IMR-90 (cell line): ENCODE measurements at regions not wholly inside any gene's neighbourhood (a gene's known extent, or its start where the extent isn't known, plus 50 kb on each side); places are given as distances from the start of the nearest gene placed in this dataset.
A peak's percentile ranks its signal among the peaks of the same experiment; 100 is the strongest.

Experiments used
- ATAC-seq: fragments of 200-7000 bp; cut with Tn5 transposase; 2 replicates; pipeline ENCODE4 v1.9.1; 2020; ENCODE audit warnings: low read depth, mild to moderate bottlenecking, moderate library complexity
- BruUV-seq: library from RNA; stranded (reverse); fragments of 400-500 nt; replicated peaks from 2 replicates; lab custom pipeline; 2021; lab: Mats Ljungman, UMichigan
- CTCF ChIA-PET: fragments of 300-600 bp; formaldehyde crosslinking; extraction: SDS; loops from one replicate; lab custom pipeline; 2021; ENCODE audit warnings: antibody characterized with exemption; lab: Yijun Ruan, JAX
- POLR2A ChIA-PET: fragments of 300-600 bp; sonication (Branson Sonifier 250); formaldehyde crosslinking; loops from one replicate; lab custom pipeline; 2022; ENCODE audit warnings: antibody characterized with exemption; ENCODE audit not compliant: unreplicated experiment; lab: Charles Lee
- DNase-seq: peaks from one replicate; pipeline ENCODE4 v3.0.0; 2013
- H2AFZ ChIP-seq: replicated peaks from 2 replicates; pipeline ENCODE3; 2013; ENCODE audit warnings: low read length, mild to moderate bottlenecking; ENCODE audit not compliant: poor library complexity
- H2AK5ac ChIP-seq: 2 replicates; pipeline ENCODE4 v1.6.1; 2013; ENCODE audit warnings: low read depth, low read length, inconsistent platforms
- H2AK9ac ChIP-seq: replicated peaks from 2 replicates; pipeline ENCODE3; 2013; ENCODE audit warnings: mild to moderate bottlenecking, low read depth, low read length, moderate library complexity; ENCODE audit not compliant: poor library complexity
- H2BK120ac ChIP-seq: 2 replicates; pipeline ENCODE4 v1.6.1; 2013; ENCODE audit warnings: low read depth, low read length, inconsistent platforms
- H2BK15ac ChIP-seq: 3 replicates; pipeline ENCODE4 v1.6.1; 2013; ENCODE audit warnings: low read depth, low read length, inconsistent platforms
- H2BK20ac ChIP-seq: 2 replicates; pipeline ENCODE4 v1.6.1; 2013; ENCODE audit warnings: low read depth, mild to moderate bottlenecking, inconsistent platforms, low read length, moderate library complexity
- H2BK5ac ChIP-seq: 2 replicates; pipeline ENCODE4 v1.6.1; 2013; ENCODE audit warnings: mild to moderate bottlenecking, low read depth, low read length, inconsistent platforms; ENCODE audit not compliant: poor library complexity, severe bottlenecking
- H3K14ac ChIP-seq: replicated peaks from 2 replicates; pipeline ENCODE4 v1.6.1; 2013; ENCODE audit warnings: low read depth, low read length, inconsistent platforms
- H3K18ac ChIP-seq: 2 replicates; pipeline ENCODE4 v1.6.1; 2013; ENCODE audit warnings: low read depth, low read length, control low read depth
- H3K23ac ChIP-seq: 2 replicates; pipeline ENCODE4 v1.6.1; 2013; ENCODE audit warnings: low read depth, low read length, inconsistent platforms
- H3K27ac ChIP-seq: 2 replicates; pipeline ENCODE4 v1.5.1; 2013; ENCODE audit warnings: mild to moderate bottlenecking, control low read depth, low read length; ENCODE audit not compliant: insufficient read depth
- H3K27me3 ChIP-seq: 2 replicates; pipeline ENCODE4 v1.6.1; 2013; ENCODE audit warnings: low read length; ENCODE audit not compliant: control insufficient read depth, insufficient read depth
- H3K36me3 ChIP-seq: 2 replicates; pipeline ENCODE4 v1.6.1; 2013; ENCODE audit warnings: low read length, mixed read lengths; ENCODE audit not compliant: control insufficient read depth, insufficient read depth
- H3K4ac ChIP-seq: 2 replicates; pipeline ENCODE4 v1.6.1; 2013; ENCODE audit warnings: low read depth, low read length, inconsistent platforms
- H3K4me1 ChIP-seq: 2 replicates; pipeline ENCODE4 v1.6.1; 2013; ENCODE audit warnings: low read length, mixed read lengths; ENCODE audit not compliant: control insufficient read depth, insufficient read depth
- H3K4me2 ChIP-seq: 2 replicates; pipeline ENCODE4 v1.6.1; 2013; ENCODE audit warnings: low read depth, mild to moderate bottlenecking, control low read depth, low read length, moderate library complexity
- H3K4me3 ChIP-seq: 2 replicates; pipeline ENCODE4 v1.5.1; 2013; ENCODE audit warnings: low read depth, mild to moderate bottlenecking, control low read depth, low read length, moderate library complexity; ENCODE audit not compliant: insufficient read depth
- H3K56ac ChIP-seq: 2 replicates; pipeline ENCODE4 v1.6.1; 2013; ENCODE audit warnings: low read length, inconsistent platforms; ENCODE audit not compliant: insufficient read depth; ENCODE audit errors: extremely low read depth
- H3K79me1 ChIP-seq, 2 experiments: 2 replicates each; pipeline ENCODE4 v1.6.1; 2013; ENCODE audit warnings: low read length in 2 of 2, inconsistent platforms in 1 of 2, low read depth in 1 of 2
- H3K9ac ChIP-seq: 2 replicates; pipeline ENCODE4 v1.6.1; 2013; ENCODE audit warnings: low read depth, low read length, control low read depth
- H3K9me1 ChIP-seq: 2 replicates; pipeline ENCODE4 v1.6.1; 2013; ENCODE audit warnings: low read length, inconsistent platforms; ENCODE audit not compliant: insufficient read depth
- H3K9me3 ChIP-seq: 2 replicates; pipeline ENCODE4 v1.6.1; 2013; ENCODE audit warnings: low read length; ENCODE audit not compliant: control insufficient read depth, insufficient read depth
- H4K20me1 ChIP-seq: 2 replicates; pipeline ENCODE4 v1.6.1; 2013; ENCODE audit warnings: low read length, inconsistent platforms; ENCODE audit not compliant: insufficient read depth
- H4K5ac ChIP-seq: 2 replicates; pipeline ENCODE4 v1.6.1; 2013; ENCODE audit warnings: mild to moderate bottlenecking, low read depth, low read length, control low read depth
- H4K8ac ChIP-seq, 2 experiments: 2 replicates each; pipeline ENCODE4 v1.6.1; 2013; ENCODE audit warnings: low read depth in 2 of 2, low read length in 2 of 2, control low read depth in 1 of 2, inconsistent platforms in 1 of 2
- H4K91ac ChIP-seq: 2 replicates; pipeline ENCODE4 v1.6.1; 2013; ENCODE audit warnings: low read depth, low read length, inconsistent platforms; ENCODE audit not compliant: insufficient read depth
- BHLHE40 ChIP-seq: fragments of 150-350 bp; IDR thresholded peaks from 2 replicates; pipeline ENCODE4 v1.6.1; 2016; ENCODE audit warnings: mild to moderate bottlenecking, low read depth, low read length
- ELK1 ChIP-seq: fragments of 150-350 bp; IDR thresholded peaks from 2 replicates; pipeline ENCODE4 v1.6.1; 2016; ENCODE audit warnings: low read depth, mild to moderate bottlenecking, low read length, moderate library complexity, borderline replicate concordance
- MXI1 ChIP-seq: IDR thresholded peaks from 2 replicates; pipeline ENCODE4 v1.6.1; 2012; ENCODE audit warnings: low read depth, mild to moderate bottlenecking, low read length, moderate library complexity, borderline replicate concordance
- NFE2L2 ChIP-seq: fragments of 150-350 bp; IDR thresholded peaks from 2 replicates; pipeline ENCODE4 v1.6.1; 2016; ENCODE audit warnings: low read depth, mild to moderate bottlenecking, low read length
- POLR2A ChIP-seq: IDR thresholded peaks from 2 replicates; pipeline ENCODE4 v1.6.1; 2012; ENCODE audit warnings: mild to moderate bottlenecking, low read depth, low read length
- RAD21 ChIP-seq: IDR thresholded peaks from 2 replicates; pipeline ENCODE4 v1.6.1; 2012; ENCODE audit warnings: low read length, improper control_type of control experiment
- RFX5 ChIP-seq: IDR thresholded peaks from 2 replicates; pipeline ENCODE4 v1.8.0; 2012; ENCODE audit warnings: low read depth, mild to moderate bottlenecking, low read length, moderate library complexity
- USF2 ChIP-seq: fragments of 150-350 bp; IDR thresholded peaks from 2 replicates; pipeline ENCODE4 v1.6.1; 2017; ENCODE audit warnings: mild to moderate bottlenecking, antibody characterized with exemption, low read length, low read depth
- WGBS, 2 experiments: methylation state at CpG; one replicate each; pipeline versions ENCODE4 v1.1.5 to v1.1.7; 2013; ENCODE audit warnings: missing lambda C conversion rate in 2 of 2; ENCODE audit not compliant: insufficient read length in 1 of 2; ENCODE audit errors: extremely low coverage in 2 of 2; 5-methylcytosine and 5-hydroxymethylcytosine counted together
- dilution Hi-C: fragments of 300-500 bp; cut with HindIII; formaldehyde crosslinking; loops from one replicate; pipeline ENCODE4 v1.14.3; 2018; ENCODE audit warnings: low sequenced_read_pairs; ENCODE audit not compliant: unreplicated experiment
- in situ Hi-C: fragments of 300-500 bp; cut with MboI; formaldehyde crosslinking; loops from 3 replicates; pipeline ENCODE4 v1.14.3; 2019; ENCODE audit warnings: low sequenced_read_pairs, inconsistent platforms, mixed read lengths
- intact Hi-C: fragments of 100-400 bp; cut with micrococcal nuclease; formaldehyde crosslinking; loops from 2 replicates; pipeline ENCODE4 v1.10.0; 2022

- WGBS, 2 experiments, result 100% methylated on average over 1 of the region's 5 CpGs; no CpG with 5 or more reads in 1 of the 2 experiments
Observed at GRCh38 chr9:16347886-16348285, 522.6 kb downstream of the BNC2 start.

More at GRCh38 chr9:16347886-16348285, 522.6 kb downstream of the BNC2 start:
- no peak overlapping the region for H2AFZ ChIP-seq
- H2BK120ac ChIP-seq, result no peak overlapping the region
- dilution Hi-C loops (no loop called here), intact Hi-C loops (no loop called here), in situ Hi-C loops (no loop called here)
- no peaks in the 10 kb centered on the region for H3K36me3 ChIP-seq
- H3K4me3 ChIP-seq, result no peak overlapping the region
- H3K23ac ChIP-seq, result no peak overlapping the region
- BruUV-seq, result no TSS peak
- H3K14ac ChIP-seq, result no peak overlapping the region
- H3K9ac ChIP-seq, result no peak overlapping the region
- no peaks in the 10 kb centered on the region for H3K9me3 ChIP-seq
- ChIA-PET POLR2A (no interaction called here), CTCF (no interaction called here)
- no peak overlapping the region for H3K56ac ChIP-seq
- no peak overlapping the region for H3K27ac ChIP-seq
- peaks cover 3% of the 10 kb centered on the region; the same call in 1 of the 2 replicates for H3K9me1 ChIP-seq
- TF ChIP-seq MXI1, result no peak
- no peak for TF ChIP-seq POLR2A
- no peak for TF ChIP-seq NFE2L2
- TF ChIP-seq BHLHE40, result no peak
- TF ChIP-seq RAD21, result no peak
- TF ChIP-seq ELK1, result no peak
- TF ChIP-seq RFX5, result no peak
- no peak for TF ChIP-seq USF2
- no peak for ATAC-seq
- no peak for DNase-seq
- H3K4ac ChIP-seq, result no peak overlapping the region
- H4K91ac ChIP-seq, result no peak overlapping the region
- H3K79me1 ChIP-seq, result no peaks in the 10 kb centered on the region
- no peak overlapping the region for H3K18ac ChIP-seq
- H2BK20ac ChIP-seq, result no peak overlapping the region
- no peak overlapping the region for H2AK9ac ChIP-seq
- H3K27me3 ChIP-seq, result no peaks in the 10 kb centered on the region
- H4K20me1 ChIP-seq, result no peaks in the 10 kb centered on the region
- no peak overlapping the region for H2BK5ac ChIP-seq
- peaks cover 15% of the 10 kb centered on the region for H3K4me1 ChIP-seq
- H2BK15ac ChIP-seq, result 0 out of 3 replicates have a peak overlapping the region, but pooled peaks have one; percentile 25
- H3K4me2 ChIP-seq, result no peak overlapping the region
- H2AK5ac ChIP-seq, result no peak overlapping the region
- H4K5ac ChIP-seq, result no peak overlapping the region
- H4K8ac ChIP-seq, result no peak overlapping the region
